Mucosa of descending colon (tissue), 3 donors: ENCODE measurements at regions not wholly inside any gene's neighbourhood (a gene's known extent, or its start where the extent isn't known, plus 50 kb on each side); places are given as distances from the start of the nearest gene placed in this dataset.

ENCODE experiments used
- ATAC-seq: fragments of 200-7000 bp; cut with Tn5 transposase; one replicate; pipeline ENCODE4 v1.9.1; 2020; ENCODE audit warnings: mild to moderate bottlenecking, moderate library complexity
- DNase-seq, 3 donors: peaks; one replicate each; pipeline ENCODE4 v3.0.0-alpha.2; 2020
- H3K36me3 ChIP-seq: fragments of 200-600 bp; one replicate; pipeline ENCODE4 v1.8.0; 2021; ENCODE audit warnings: low read depth, mild to moderate bottlenecking
- H3K4me1 ChIP-seq: fragments of 200-600 bp; one replicate; pipeline ENCODE4 v1.8.0; 2021; ENCODE audit warnings: low read depth, mild to moderate bottlenecking
- H3K4me3 ChIP-seq: fragments of 200-600 bp; one replicate; pipeline ENCODE4 v1.8.0; 2021; ENCODE audit warnings: mild to moderate bottlenecking
- H3K9me3 ChIP-seq: fragments of 200-600 bp; one replicate; pipeline ENCODE4 v1.8.0; 2021; ENCODE audit warnings: mild to moderate bottlenecking
- intact Hi-C, 2 donors: fragments of 100-400 bp; cut with DNase I in 1 of 2; cut with micrococcal nuclease in 1 of 2; formaldehyde crosslinking; loops; one replicate each; pipeline versions ENCODE4 v1.11.0 to v1.11.1; 2022; cut with DNase I, micrococcal nuclease
- TF ChIP-seq, protein P1 (sequence below): fragments of 200-600 bp; IDR thresholded peaks from one replicate; pipeline ENCODE4 v1.8.0; 2022; ENCODE audit warnings: antibody characterized with exemption, mild to moderate bottlenecking
- donor health status: DM: no; HTN: no; CAD: no; lungs with moderate emphysema.
- donor health status: DM: no; HTN: no; CAD: no.
- donor health status: DM: no; HTN: yes; CAD: no.

DNA sequence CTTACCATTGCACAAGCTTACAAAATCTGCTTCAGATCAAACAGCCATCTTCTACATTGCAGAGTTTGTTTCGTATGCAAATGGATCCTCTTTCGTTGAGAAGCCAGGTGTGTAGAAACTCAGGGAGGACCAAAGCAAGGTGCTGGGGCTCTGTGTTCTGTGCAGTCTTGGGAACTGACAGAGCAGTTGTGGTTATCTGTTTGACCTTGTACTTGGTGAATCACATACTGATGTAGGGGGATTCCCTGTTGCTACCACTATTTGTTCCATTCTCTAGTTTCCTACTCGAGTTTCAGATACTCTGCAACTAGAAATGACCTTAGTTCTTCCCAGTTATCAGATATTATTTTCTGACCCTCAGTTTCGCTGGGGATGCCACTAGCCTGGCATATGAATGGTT, 95.2 kb upstream of the CLDN10 start:
- H3K9me3 ChIP-seq = no peaks in the 10 kb centered on the region
- H3K4me3 ChIP-seq = no peak overlapping the region
- no peak for ATAC-seq
- H3K36me3 ChIP-seq = no peaks in the 10 kb centered on the region
- no peak for DNase-seq
- TF ChIP-seq, protein P1, sequence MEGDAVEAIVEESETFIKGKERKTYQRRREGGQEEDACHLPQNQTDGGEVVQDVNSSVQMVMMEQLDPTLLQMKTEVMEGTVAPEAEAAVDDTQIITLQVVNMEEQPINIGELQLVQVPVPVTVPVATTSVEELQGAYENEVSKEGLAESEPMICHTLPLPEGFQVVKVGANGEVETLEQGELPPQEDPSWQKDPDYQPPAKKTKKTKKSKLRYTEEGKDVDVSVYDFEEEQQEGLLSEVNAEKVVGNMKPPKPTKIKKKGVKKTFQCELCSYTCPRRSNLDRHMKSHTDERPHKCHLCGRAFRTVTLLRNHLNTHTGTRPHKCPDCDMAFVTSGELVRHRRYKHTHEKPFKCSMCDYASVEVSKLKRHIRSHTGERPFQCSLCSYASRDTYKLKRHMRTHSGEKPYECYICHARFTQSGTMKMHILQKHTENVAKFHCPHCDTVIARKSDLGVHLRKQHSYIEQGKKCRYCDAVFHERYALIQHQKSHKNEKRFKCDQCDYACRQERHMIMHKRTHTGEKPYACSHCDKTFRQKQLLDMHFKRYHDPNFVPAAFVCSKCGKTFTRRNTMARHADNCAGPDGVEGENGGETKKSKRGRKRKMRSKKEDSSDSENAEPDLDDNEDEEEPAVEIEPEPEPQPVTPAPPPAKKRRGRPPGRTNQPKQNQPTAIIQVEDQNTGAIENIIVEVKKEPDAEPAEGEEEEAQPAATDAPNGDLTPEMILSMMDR = no peak
- intact Hi-C loops = no loop called here
- no peaks in the 10 kb centered on the region for H3K4me1 ChIP-seq

GRCh38 chr13:95462801-95463200, 89.7 kb upstream of the CLDN10 start:
- Histone ChIP-seq H3K9me3 (no peaks in the 10 kb centered on the region), H3K4me1 (no peaks in the 10 kb centered on the region), H3K36me3 (no peaks in the 10 kb centered on the region), H3K4me3 (no peak overlapping the region)
- TF ChIP-seq, protein P1 = no peak
- ATAC-seq (no peak), DNase-seq (no peak)
- intact Hi-C loops = no loop called here

- intact Hi-C loops = no loop called here
- Histone ChIP-seq H3K9me3 (no peaks in the 10 kb centered on the region), H3K4me3 (no peak overlapping the region), H3K36me3 (no peaks in the 10 kb centered on the region), H3K4me1 (no peaks in the 10 kb centered on the region)
- ATAC-seq (no peak), DNase-seq (no peak)
- TF ChIP-seq, protein P1 = no peak
Observed at GRCh38 chr13:95463531-95463930, 89.0 kb upstream of the CLDN10 start.

GRCh38 chr13:95470574-95471366, 81.8 kb upstream of the CLDN10 start:
- no peaks in the 10 kb centered on the region for H3K36me3 ChIP-seq
- ATAC-seq (no peak), DNase-seq (no peak)
- H3K9me3 ChIP-seq = no peaks in the 10 kb centered on the region
- H3K4me1 ChIP-seq = no peaks in the 10 kb centered on the region
- H3K4me3 ChIP-seq = no peak overlapping the region
- intact Hi-C loops = no loop called here
- TF ChIP-seq, protein P1 = no peak

DNA sequence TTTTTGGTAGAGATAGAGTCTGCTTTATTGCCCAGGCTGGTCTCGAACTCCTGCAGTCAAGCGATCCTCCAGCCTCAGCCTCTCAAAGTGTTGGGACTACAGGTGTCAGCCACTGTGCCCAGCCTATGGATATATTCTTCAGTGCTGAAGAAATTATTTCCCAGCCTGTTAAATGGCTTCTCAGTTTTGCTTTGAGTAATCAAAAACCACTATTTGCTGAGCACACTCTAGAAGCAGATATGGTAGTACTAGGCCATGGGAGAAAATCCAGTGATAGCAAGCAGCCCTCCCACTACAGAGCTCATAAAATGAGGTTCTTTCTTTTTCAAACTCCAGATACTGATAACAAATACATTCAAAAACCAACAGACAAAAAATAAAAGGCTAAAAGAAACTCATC, 80.6 kb upstream of the CLDN10 start:
- ATAC-seq (no peak), DNase-seq (no peak)
- H3K4me1 ChIP-seq = no peaks in the 10 kb centered on the region
- TF ChIP-seq, protein P1 = no peak
- H3K36me3 ChIP-seq = no peaks in the 10 kb centered on the region
- no peak overlapping the region for H3K4me3 ChIP-seq
- H3K9me3 ChIP-seq = no peaks in the 10 kb centered on the region
- intact Hi-C loops = no loop called here
